ENCODE measurements at regions not wholly inside any gene's neighbourhood (a gene's known extent, or its start where the extent isn't known, plus 50 kb on each side); places are given as distances from the start of the nearest gene placed in this dataset.

GRCh38 chr4:163649557-163650091 lies 155.1 kb downstream of the TMA16 start:
- H3K36me3 ChIP-seq (replicated peaks in 1 of 2; ENCODE audit: control insufficient read depth in 1 of 2, insufficient read depth in 2 of 2, low read length in 2 of 2), result no peaks in the 10 kb centered on the region
- peaks cover 18 to 27% (median 26%) of the 10 kb centered on the region in 7 donors for H3K9me3 Mint-ChIP-seq
- DNase-seq, result no peak
- H3K4me1 Mint-ChIP-seq, result no peaks in the 10 kb centered on the region
- no peaks in the 10 kb centered on the region for H4K20me1 ChIP-seq (ENCODE audit: insufficient read depth, low read length)
- peaks cover 10 to 12% of the 10 kb centered on the region in 2 donors for H3K4me1 ChIP-seq (ENCODE audit: control insufficient read depth in 1 of 2, insufficient read depth in 2 of 2, low read length in 2 of 2)
- H3K79me2 ChIP-seq (ENCODE audit: insufficient read depth, low read length), result no peaks in the 10 kb centered on the region
- no peak overlapping the region for H3K9ac ChIP-seq (ENCODE audit: insufficient read depth, low read length, poor library complexity, severe bottlenecking)
- no peak for TF ChIP-seq CTCF (IDR thresholded peaks at IDR 0.05)
- no peak overlapping the region for H3K4me2 ChIP-seq (replicated peaks; ENCODE audit: extremely low read depth, low read length, poor library complexity, severe bottlenecking)
- H3K4me3 Mint-ChIP-seq, result no peak overlapping the region
- intact Hi-C loops (cut with micrococcal nuclease), result no loop called here
- H3K9me3 ChIP-seq (replicated peaks in 1 of 2; ENCODE audit: control insufficient read depth in 1 of 2, insufficient read depth in 1 of 2, low read length in 2 of 2), result peaks cover 7 to 26% of the 10 kb centered on the region in 2 donors
- no peak overlapping the region for H3K27ac Mint-ChIP-seq
- no peak overlapping the region for H2AFZ ChIP-seq (ENCODE audit: insufficient read depth, low read depth, low read length, poor library complexity, severe bottlenecking)
- H3K36me3 Mint-ChIP-seq, result peaks cover 0 to 20% of the 10 kb centered on the region in 2 donors
- no peaks in the 10 kb centered on the region for H3K27me3 ChIP-seq (ENCODE audit: control insufficient read depth in 2 of 2, insufficient read depth in 2 of 2, low read length in 2 of 2)
- H3K27ac ChIP-seq (ENCODE audit: low read depth in 1 of 2, low read length in 2 of 2), result no peak overlapping the region
- no peak overlapping the region for H3K4me3 ChIP-seq (replicated peaks in 1 of 3; ENCODE audit: low read depth in 2 of 3, low read length in 3 of 3)
- H3K27me3 Mint-ChIP-seq (ENCODE audit: low read depth in 3 of 3), result peaks cover 0 to 3% (median 0%) of the 10 kb centered on the region in 3 donors
- WGBS (ENCODE audit: insufficient coverage), result no CpG with 5 or more reads among the region's 1 CpG

GRCh38 chr4:163651761-163652160 lies 157.3 kb downstream of the TMA16 start:
- intact Hi-C loops (cut with micrococcal nuclease), result no loop called here
- H3K9me3 Mint-ChIP-seq, result peaks cover 10 to 19% (median 14%) of the 10 kb centered on the region in 7 donors
- Histone ChIP-seq H3K9me3 (replicated peaks in 1 of 2; ENCODE audit: control insufficient read depth in 1 of 2, insufficient read depth in 1 of 2, low read length in 2 of 2) (peaks cover 0 to 11% of the 10 kb centered on the region in 2 donors), H4K20me1 (ENCODE audit: insufficient read depth, low read length) (no peaks in the 10 kb centered on the region), H3K27me3 (ENCODE audit: control insufficient read depth in 2 of 2, insufficient read depth in 2 of 2, low read length in 2 of 2) (no peaks in the 10 kb centered on the region), H2AFZ (ENCODE audit: insufficient read depth, low read depth, low read length, poor library complexity, severe bottlenecking) (no peak overlapping the region), H3K36me3 (replicated peaks in 1 of 2; ENCODE audit: control insufficient read depth in 1 of 2, insufficient read depth in 2 of 2, low read length in 2 of 2) (no peaks in the 10 kb centered on the region), H3K4me1 (ENCODE audit: control insufficient read depth in 1 of 2, insufficient read depth in 2 of 2, low read length in 2 of 2) (peaks cover 10 to 12% of the 10 kb centered on the region in 2 donors), H3K27ac (ENCODE audit: low read depth in 1 of 2, low read length in 2 of 2) (no peak overlapping the region), H3K9ac (ENCODE audit: insufficient read depth, low read length, poor library complexity, severe bottlenecking) (no peak overlapping the region), H3K4me2 (replicated peaks; ENCODE audit: extremely low read depth, low read length, poor library complexity, severe bottlenecking) (no peak overlapping the region), H3K4me3 (replicated peaks in 1 of 3; ENCODE audit: low read depth in 2 of 3, low read length in 3 of 3) (no peak overlapping the region), H3K79me2 (ENCODE audit: insufficient read depth, low read length) (no peaks in the 10 kb centered on the region)
- no peak overlapping the region for H3K27ac Mint-ChIP-seq
- TF ChIP-seq CTCF (IDR thresholded peaks at IDR 0.05), result no peak
- H3K36me3 Mint-ChIP-seq, result peaks cover 3 to 15% of the 10 kb centered on the region in 2 donors
- no peaks in the 10 kb centered on the region for H3K27me3 Mint-ChIP-seq (ENCODE audit: low read depth in 3 of 3)
- DNase-seq, result peak in 2 of 3 donors; percentile 10 to 41
- H3K4me3 Mint-ChIP-seq, result no peak overlapping the region
- H3K4me1 Mint-ChIP-seq, result peaks cover 3% of the 10 kb centered on the region
- WGBS (ENCODE audit: insufficient coverage), result no CpG with 5 or more reads among the region's 1 CpG

All from CD14-positive monocyte (primary cell).